NCI-H2029 (cell line): ENCODE measurements at regions not wholly inside any gene's neighbourhood (a gene's known extent, or its start where the extent isn't known, plus 50 kb on each side); places are given as distances from the start of the nearest gene placed in this dataset.
"Not testable (repeated sequence)": the region's sequence is repeated elsewhere in the genome, so short reads cannot be mapped to it uniquely, and the experiment has no call there.

ENCODE experiments used
- DNase-seq: peaks from one replicate; lab custom pipeline; 2025; lab: John Stamatoyannopoulos, UW

- DNase-seq, result not testable (repeated sequence)
Measured at GRCh38 chr16:29258946-29259634, 147.4 kb downstream of the NPIPB11 start.

GRCh38 chr16:29257419-29258336 lies 148.8 kb downstream of the NPIPB11 start:
- DNase-seq, result not testable (repeated sequence)

- no peak for DNase-seq
Measured at GRCh38 chr16:29256501-29256981, 150.0 kb downstream of the NPIPB11 start.

GRCh38 chr16:29255957-29256356 lies 150.6 kb downstream of the NPIPB11 start:
- not testable (repeated sequence) for DNase-seq

- not testable (repeated sequence) for DNase-seq
Measured at GRCh38 chr16:29255496-29255796, 151.1 kb downstream of the NPIPB11 start.

GRCh38 chr16:29254676-29255495 lies 151.6 kb downstream of the NPIPB11 start:
- no peak for DNase-seq

- DNase-seq, result not testable (repeated sequence)
Measured at GRCh38 chr16:29253716-29254590, 152.6 kb downstream of the NPIPB11 start.

- not testable (repeated sequence) for DNase-seq
Measured at GRCh38 chr16:29253066-29253590, 153.4 kb downstream of the NPIPB11 start.

GRCh38 chr16:29252311-29252710 lies 154.2 kb downstream of the NPIPB11 start:
- not testable (repeated sequence) for DNase-seq

- not testable (repeated sequence) for DNase-seq
Measured at GRCh38 chr16:29251571-29252011, 154.9 kb downstream of the NPIPB11 start.

GRCh38 chr16:29250923-29251434 lies 155.5 kb downstream of the NPIPB11 start:
- not testable (repeated sequence) for DNase-seq

- not testable (repeated sequence) for DNase-seq
Measured at GRCh38 chr16:29250469-29250868, 156.0 kb downstream of the NPIPB11 start.

GRCh38 chr16:29248940-29249318 lies 157.6 kb downstream of the NPIPB11 start:
- not testable (repeated sequence) for DNase-seq

GRCh38 chr16:29248306-29248939 lies 158.1 kb downstream of the NPIPB11 start:
- not testable (repeated sequence) for DNase-seq

- not testable (repeated sequence) for DNase-seq
Measured at GRCh38 chr16:29246091-29246490, 160.4 kb downstream of the NPIPB11 start.

- no peak for DNase-seq
Measured at GRCh38 chr16:29237971-29238370, 168.5 kb downstream of the NPIPB11 start.

GRCh38 chr16:29237495-29237894 lies 169.0 kb downstream of the NPIPB11 start:
- DNase-seq, result not testable (repeated sequence)

GRCh38 chr16:29237023-29237422 lies 169.5 kb downstream of the NPIPB11 start:
- DNase-seq, result not testable (repeated sequence)

- not testable (repeated sequence) for DNase-seq
Measured at GRCh38 chr16:29235836-29236370, 170.6 kb downstream of the NPIPB11 start.
